ENCODE measurements at regions not wholly inside any gene's neighbourhood (a gene's known extent, or its start where the extent isn't known, plus 50 kb on each side); places are given as distances from the start of the nearest gene placed in this dataset.

DNA sequence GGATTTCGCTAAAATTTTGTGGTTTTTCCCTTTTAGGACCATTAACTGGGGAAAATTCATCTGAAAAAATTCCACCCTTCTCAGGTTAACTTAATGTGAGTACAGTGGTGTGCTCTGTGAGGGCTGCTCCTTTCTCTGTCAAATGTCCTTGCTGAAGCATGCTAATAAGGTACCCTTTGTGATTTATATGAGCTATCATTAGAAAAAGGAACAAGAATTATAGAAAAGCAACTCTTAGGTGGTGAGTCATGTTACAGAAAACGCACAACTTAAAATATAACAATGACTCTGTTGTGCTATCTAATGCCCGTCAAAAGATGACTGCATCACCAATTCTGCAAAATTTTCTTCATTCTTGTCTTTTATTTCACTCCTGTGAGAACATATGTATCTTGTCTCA lies 162.0 kb upstream of the MAGI2 start:
- no peak for TF ChIP-seq ZBTB4 (CRISPR knock-in tag; IDR thresholded peaks at IDR 0.05)
- TF ChIP-seq CTCF (IDR thresholded peaks at IDR 0.05 in 2 of 3, conservative IDR thresholded peaks at IDR 0.05 in 1 of 3; ENCODE audit: control insufficient read depth in 2 of 3, extremely low read depth in 1 of 3, insufficient read depth in 1 of 3, low read depth in 3 of 3, low read length in 3 of 3), result no peak
- no peak for TF ChIP-seq YBX1 (IDR thresholded peaks at IDR 0.05)
- TF ChIP-seq NR2C2 (IDR thresholded peaks at IDR 0.05; ENCODE audit: borderline replicate concordance, control insufficient read depth, insufficient read length, low read depth), result no peak
- TF ChIP-seq MEF2B (IDR thresholded peaks at IDR 0.05; ENCODE audit: partially characterized antibody, poor library complexity, severe bottlenecking), result no peak
- no peak for TF ChIP-seq PRDM15 (CRISPR knock-in tag; IDR thresholded peaks at IDR 0.05)
- TF ChIP-seq MTA3 (IDR thresholded peaks at IDR 0.05; ENCODE audit: borderline replicate concordance, low read length), result no peak
- TF ChIP-seq, protein P1, sequence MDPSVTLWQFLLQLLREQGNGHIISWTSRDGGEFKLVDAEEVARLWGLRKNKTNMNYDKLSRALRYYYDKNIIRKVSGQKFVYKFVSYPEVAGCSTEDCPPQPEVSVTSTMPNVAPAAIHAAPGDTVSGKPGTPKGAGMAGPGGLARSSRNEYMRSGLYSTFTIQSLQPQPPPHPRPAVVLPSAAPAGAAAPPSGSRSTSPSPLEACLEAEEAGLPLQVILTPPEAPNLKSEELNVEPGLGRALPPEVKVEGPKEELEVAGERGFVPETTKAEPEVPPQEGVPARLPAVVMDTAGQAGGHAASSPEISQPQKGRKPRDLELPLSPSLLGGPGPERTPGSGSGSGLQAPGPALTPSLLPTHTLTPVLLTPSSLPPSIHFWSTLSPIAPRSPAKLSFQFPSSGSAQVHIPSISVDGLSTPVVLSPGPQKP (IDR thresholded peaks at IDR 0.05; ENCODE audit: low read depth, low read length), result no peak
- TF ChIP-seq SIN3A (IDR thresholded peaks at IDR 0.05; ENCODE audit: low read depth, low read length), result no peak
- TF ChIP-seq POLR2A (IDR thresholded peaks at IDR 0.05; ENCODE audit: low read depth, low read length), result no peak
